Erythroblast (primary cell): ENCODE measurements at regions not wholly inside any gene's neighbourhood (a gene's known extent, or its start where the extent isn't known, plus 50 kb on each side); places are given as distances from the start of the nearest gene placed in this dataset.

Experiments
- GATA1 ChIP-seq: IDR thresholded peaks from 2 replicates; pipeline ENCODE4 v1.6.1; 2011; ENCODE audit warnings: low read depth, mild to moderate bottlenecking, control low read depth, low read length, moderate library complexity
- POLR2A ChIP-seq: IDR thresholded peaks from 2 replicates; pipeline ENCODE4 v1.6.1; 2011; ENCODE audit warnings: mild to moderate bottlenecking, low read length

DNA sequence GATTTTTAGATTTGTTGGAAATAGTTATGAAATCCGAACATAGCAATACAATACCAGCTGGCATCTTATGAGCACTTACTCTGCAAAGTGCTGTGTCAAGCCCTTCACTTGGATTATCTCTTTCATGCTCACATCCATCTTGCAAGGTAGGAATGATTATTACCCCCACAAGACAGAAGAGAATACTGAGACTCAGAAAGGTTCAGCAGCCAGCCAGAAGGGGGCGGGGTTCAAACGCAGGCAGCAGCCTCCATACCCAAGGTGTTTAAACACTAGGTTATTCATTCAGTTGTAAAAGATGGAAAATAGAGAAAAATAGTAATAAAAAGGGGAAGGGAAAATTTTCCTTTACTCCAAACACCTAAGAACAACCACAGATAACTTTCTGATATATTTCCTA lies 158.5 kb downstream of the CCDC34 start:
- no peak for TF ChIP-seq POLR2A
- TF ChIP-seq GATA1: no peak
